DOHH2 (cell line): ENCODE measurements at regions not wholly inside any gene's neighbourhood (a gene's known extent, or its start where the extent isn't known, plus 50 kb on each side); places are given as distances from the start of the nearest gene placed in this dataset.
A peak's percentile ranks its signal among the peaks of the same experiment; 100 is the strongest.

Source experiments
- H3F3A ChIP-seq: fragments of 200-600 bp; sonication (generic), shearing (Covaris generic); 2 replicates; pipeline ENCODE4 v1.6.0; 2016; ENCODE audit warnings: antibody characterized with exemption, mild to moderate bottlenecking; ENCODE audit not compliant: control insufficient read depth, insufficient read depth
- H3K27ac ChIP-seq: fragments of 200-600 bp; sonication (generic); 2 replicates; pipeline ENCODE4 v1.5.1; 2014; ENCODE audit warnings: low read depth, mild to moderate bottlenecking, low read length, moderate library complexity
- H3K27me3 ChIP-seq: fragments of 200-600 bp; sonication (generic); 2 replicates; pipeline ENCODE4 v1.6.1; 2014; ENCODE audit warnings: mild to moderate bottlenecking, low read length, mixed read lengths; ENCODE audit not compliant: control insufficient read depth
- H3K36me3 ChIP-seq: fragments of 200-600 bp; sonication (generic); 2 replicates; pipeline ENCODE4 v1.6.1; 2014; ENCODE audit warnings: mild to moderate bottlenecking, low read length, moderate library complexity, mixed read lengths; ENCODE audit not compliant: control insufficient read depth
- H3K4me1 ChIP-seq: fragments of 200-600 bp; sonication (generic); 2 replicates; pipeline ENCODE4 v1.6.1; 2014; ENCODE audit warnings: mild to moderate bottlenecking, low read length, mixed read lengths; ENCODE audit not compliant: control insufficient read depth
- H3K4me2 ChIP-seq: fragments of 200-600 bp; sonication (generic); 2 replicates; pipeline ENCODE4 v1.6.0; 2014; ENCODE audit warnings: mild to moderate bottlenecking, low read length, moderate library complexity
- H3K4me3 ChIP-seq: fragments of 200-600 bp; sonication (generic); 2 replicates; pipeline ENCODE4 v1.5.1; 2014; ENCODE audit warnings: mild to moderate bottlenecking, low read length, mixed read lengths
- H3K79me2 ChIP-seq: fragments of 200-600 bp; sonication (generic); 2 replicates; pipeline ENCODE4 v1.6.1; 2014; ENCODE audit warnings: mild to moderate bottlenecking, low read length, mixed read lengths; ENCODE audit not compliant: control insufficient read depth
- H3K9me2 ChIP-seq: fragments of 200-600 bp; sonication (generic); replicated peaks from 2 replicates; pipeline ENCODE4 v1.6.1; 2014; ENCODE audit warnings: mild to moderate bottlenecking, low read length, mixed read lengths; ENCODE audit not compliant: control insufficient read depth
- H3K9me3 ChIP-seq: fragments of 200-600 bp; sonication (generic); 2 replicates; pipeline ENCODE4 v1.6.1; 2014; ENCODE audit warnings: antibody characterized with exemption, low read length, mixed read lengths; ENCODE audit not compliant: control insufficient read depth, insufficient read depth
- H4K20me1 ChIP-seq: fragments of 200-600 bp; sonication (generic); 2 replicates; pipeline ENCODE4 v1.6.0; 2014; ENCODE audit warnings: low read depth, mild to moderate bottlenecking, antibody characterized with exemption, low read length, moderate library complexity; ENCODE audit not compliant: control insufficient read depth, insufficient read depth
- CTCF ChIP-seq: fragments of 200-600 bp; sonication (generic); IDR thresholded peaks from one replicate; pipeline ENCODE4 v1.5.1; 2014; ENCODE audit warnings: antibody characterized with exemption, mild to moderate bottlenecking, low read depth, low read length; ENCODE audit not compliant: poor library complexity, severe bottlenecking
- EZH2phosphoT487 ChIP-seq: fragments of 200-600 bp; sonication (generic); IDR thresholded peaks from 2 replicates; pipeline ENCODE4 v1.6.1; 2017; ENCODE audit warnings: borderline replicate concordance, mild to moderate bottlenecking, antibody characterized with exemption, low read length, moderate library complexity, mixed read lengths

- Histone ChIP-seq H3K9me2 (no peaks in the 10 kb centered on the region), H3K9me3 (no peaks in the 10 kb centered on the region), H4K20me1 (no peaks in the 10 kb centered on the region), H3K27me3 (peaks cover 43% of the 10 kb centered on the region), H3K36me3 (no peaks in the 10 kb centered on the region), H3K79me2 (no peaks in the 10 kb centered on the region), H3K4me1 (peaks cover 7% of the 10 kb centered on the region), H3K27ac (no peak overlapping the region), H3K4me3 (peak overlapping the region; percentile 67), H3F3A (no peaks in the 10 kb centered on the region), H3K4me2 (peak overlapping the region; percentile 68)
- TF ChIP-seq EZH2phosphoT487 (no peak; the same call in 1 of the 2 replicates), CTCF (peak; percentile 64)
Observed at GRCh38 chr4:24472514-24473308, 111.6 kb downstream of the DHX15 start.

GRCh38 chr4:24472161-24472510 is 112.2 kb downstream of the DHX15 start:
- H3K4me3 ChIP-seq, result peak overlapping the region; percentile 67
- no peak overlapping the region for H3K27ac ChIP-seq
- no peaks in the 10 kb centered on the region for H3K9me3 ChIP-seq
- H3F3A ChIP-seq, result no peaks in the 10 kb centered on the region
- peaks cover 7% of the 10 kb centered on the region for H3K4me1 ChIP-seq
- H3K79me2 ChIP-seq, result no peaks in the 10 kb centered on the region
- TF ChIP-seq CTCF, result no peak
- no peak for TF ChIP-seq EZH2phosphoT487
- H3K9me2 ChIP-seq, result no peaks in the 10 kb centered on the region
- H3K36me3 ChIP-seq, result no peaks in the 10 kb centered on the region
- peaks cover 45% of the 10 kb centered on the region for H3K27me3 ChIP-seq
- H3K4me2 ChIP-seq, result peak overlapping the region; percentile 68
- H4K20me1 ChIP-seq, result no peaks in the 10 kb centered on the region

- Histone ChIP-seq H3K4me1 (peaks cover 7% of the 10 kb centered on the region), H3K4me2 (peak overlapping the region; percentile 68; the same call in 1 of the 2 replicates), H3K4me3 (no peak overlapping the region; the same call in 1 of the 2 replicates), H3K27ac (no peak overlapping the region), H3K27me3 (peaks cover 45% of the 10 kb centered on the region), H3K9me3 (no peaks in the 10 kb centered on the region), H3F3A (no peaks in the 10 kb centered on the region), H3K79me2 (no peaks in the 10 kb centered on the region), H4K20me1 (no peaks in the 10 kb centered on the region), H3K9me2 (no peaks in the 10 kb centered on the region), H3K36me3 (no peaks in the 10 kb centered on the region)
- TF ChIP-seq EZH2phosphoT487 (no peak), CTCF (no peak)
Observed at GRCh38 chr4:24471486-24472160, 112.7 kb downstream of the DHX15 start.
